ENCODE measurements at regions not wholly inside any gene's neighbourhood (a gene's known extent, or its start where the extent isn't known, plus 50 kb on each side); places are given as distances from the start of the nearest gene placed in this dataset.

- TF ChIP-seq ZNF274 (IDR thresholded peaks at IDR 0.05; ENCODE audit: low read depth, low read length) (no peak), SUZ12 (IDR thresholded peaks at IDR 0.05; ENCODE audit: extremely low read depth, insufficient read depth, insufficient read length) (no peak), YY1 (IDR thresholded peaks at IDR 0.05; ENCODE audit: insufficient read depth, insufficient read length) (no peak)
Observed at GRCh38 chr13:71090990-71091389, 776.0 kb downstream of the DACH1 start.
